ENCODE measurements at regions not wholly inside any gene's neighbourhood (a gene's known extent, or its start where the extent isn't known, plus 50 kb on each side); places are given as distances from the start of the nearest gene placed in this dataset.

DNA sequence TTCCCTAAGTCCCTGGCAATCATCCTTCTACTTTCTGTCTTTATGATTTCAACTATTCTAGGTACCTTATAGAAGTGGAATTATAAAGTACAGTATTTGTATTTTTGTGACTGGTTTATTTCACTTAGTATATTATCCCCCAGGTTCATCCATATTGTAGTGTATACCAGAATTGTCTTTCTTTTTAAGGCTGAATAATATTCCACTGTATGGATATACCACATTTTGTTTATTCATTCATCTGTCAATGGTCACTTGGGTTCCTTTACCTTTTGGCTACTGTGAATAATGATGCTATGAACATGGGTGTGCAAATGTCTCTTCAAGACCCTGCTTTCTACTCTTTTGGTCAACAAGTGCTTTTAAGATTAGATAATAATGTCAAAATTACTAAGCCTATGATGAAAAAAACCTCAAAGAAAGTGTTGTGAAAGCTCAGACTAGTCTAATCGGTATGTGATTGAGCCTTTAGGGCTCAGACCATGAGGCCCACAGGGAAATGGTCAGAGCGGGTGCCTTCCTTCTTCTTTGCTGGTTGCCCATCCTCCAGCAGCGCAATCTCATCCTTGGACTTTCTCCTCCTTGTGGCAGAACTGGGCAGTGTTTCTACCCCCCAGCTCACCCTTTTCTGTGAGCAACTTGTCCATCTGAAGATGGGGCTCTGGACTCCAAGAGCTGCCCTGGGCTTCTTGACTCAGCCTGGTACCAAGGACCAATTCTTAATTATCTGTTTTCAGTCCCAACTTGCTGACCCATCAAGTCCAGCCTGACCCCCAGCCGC lies 105.4 kb downstream of the TTC8 start:
- TF ChIP-seq, protein P1, sequence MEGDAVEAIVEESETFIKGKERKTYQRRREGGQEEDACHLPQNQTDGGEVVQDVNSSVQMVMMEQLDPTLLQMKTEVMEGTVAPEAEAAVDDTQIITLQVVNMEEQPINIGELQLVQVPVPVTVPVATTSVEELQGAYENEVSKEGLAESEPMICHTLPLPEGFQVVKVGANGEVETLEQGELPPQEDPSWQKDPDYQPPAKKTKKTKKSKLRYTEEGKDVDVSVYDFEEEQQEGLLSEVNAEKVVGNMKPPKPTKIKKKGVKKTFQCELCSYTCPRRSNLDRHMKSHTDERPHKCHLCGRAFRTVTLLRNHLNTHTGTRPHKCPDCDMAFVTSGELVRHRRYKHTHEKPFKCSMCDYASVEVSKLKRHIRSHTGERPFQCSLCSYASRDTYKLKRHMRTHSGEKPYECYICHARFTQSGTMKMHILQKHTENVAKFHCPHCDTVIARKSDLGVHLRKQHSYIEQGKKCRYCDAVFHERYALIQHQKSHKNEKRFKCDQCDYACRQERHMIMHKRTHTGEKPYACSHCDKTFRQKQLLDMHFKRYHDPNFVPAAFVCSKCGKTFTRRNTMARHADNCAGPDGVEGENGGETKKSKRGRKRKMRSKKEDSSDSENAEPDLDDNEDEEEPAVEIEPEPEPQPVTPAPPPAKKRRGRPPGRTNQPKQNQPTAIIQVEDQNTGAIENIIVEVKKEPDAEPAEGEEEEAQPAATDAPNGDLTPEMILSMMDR (IDR thresholded peaks at IDR 0.05; ENCODE audit: insufficient read depth, low read length, missing control alignments) = no peak
- DNase-seq (ENCODE audit: low read depth, low spot score) = no peak
- ChIA-PET POLR2A (no interaction called here), CTCF (no interaction called here)
- H3K4me3 ChIP-seq (ENCODE audit: low read depth, low read length) = no peak overlapping the region

DNA sequence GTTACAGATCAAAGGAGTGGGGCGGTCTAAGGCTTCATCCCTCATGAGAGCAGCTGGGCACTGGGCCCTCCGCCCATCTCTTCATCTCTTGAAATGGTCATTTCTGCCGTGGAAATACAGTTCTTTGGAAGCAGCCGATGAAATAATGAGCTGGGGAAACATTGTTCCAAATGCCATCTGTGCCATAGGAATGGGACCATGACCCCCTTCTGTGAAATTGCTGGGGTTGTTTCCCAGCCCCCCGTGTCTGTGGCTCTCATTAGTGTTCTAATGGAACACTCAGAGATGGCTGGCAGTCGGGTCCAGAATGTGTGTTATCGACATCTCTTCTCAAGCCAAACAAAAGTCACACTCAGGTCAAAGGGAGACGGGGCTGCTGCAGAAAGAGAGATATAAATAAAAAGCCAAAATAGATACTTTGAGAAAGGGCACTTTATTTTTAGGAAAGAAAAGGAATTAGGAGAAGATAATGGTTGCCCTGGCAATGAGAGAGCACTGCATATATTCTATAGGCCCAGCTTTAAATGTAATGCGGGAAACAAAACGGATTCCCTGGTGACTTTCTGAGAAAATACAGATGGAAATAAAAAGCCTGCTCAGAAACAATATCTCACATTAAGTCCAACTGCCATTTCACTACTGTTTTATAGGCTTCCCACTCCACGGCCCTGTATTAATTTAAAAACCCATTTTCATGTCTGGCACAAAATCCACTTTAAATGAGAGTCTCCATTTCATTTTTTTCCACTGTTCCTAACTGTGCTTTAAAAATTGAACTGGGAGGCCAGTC lies 107.1 kb downstream of the TTC8 start:
- TF ChIP-seq, protein P1 (IDR thresholded peaks at IDR 0.05; ENCODE audit: insufficient read depth, low read length, missing control alignments) = no peak
- no peak overlapping the region for H3K4me3 ChIP-seq (ENCODE audit: low read depth, low read length)
- DNase-seq (ENCODE audit: low read depth, low spot score) = no peak
- POLR2A ChIA-PET = no interaction called here
- CTCF ChIA-PET = no interaction called here

DNA sequence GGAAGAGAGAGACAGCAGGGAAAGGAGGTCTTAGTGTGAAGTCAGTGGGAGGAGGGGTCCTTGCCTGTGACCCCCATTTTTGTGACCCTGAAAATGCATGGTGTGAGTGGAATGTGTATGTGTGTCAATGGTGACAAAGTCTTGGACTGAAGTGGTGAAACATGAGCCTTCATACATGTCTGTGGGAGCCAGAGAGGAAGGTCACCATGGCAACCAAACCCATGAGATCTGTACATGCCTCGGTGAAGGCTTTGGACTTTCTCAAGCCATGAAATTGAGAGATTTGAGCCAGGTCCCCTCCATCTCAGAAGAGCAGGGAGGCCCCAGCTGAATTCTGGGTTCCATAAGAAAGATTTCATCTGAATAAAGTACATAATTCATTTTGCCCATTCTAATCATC lies 108.7 kb downstream of the TTC8 start:
- CTCF ChIA-PET = no interaction called here
- TF ChIP-seq, protein P1 (IDR thresholded peaks at IDR 0.05; ENCODE audit: insufficient read depth, low read length, missing control alignments) = no peak
- no peak for DNase-seq (ENCODE audit: low read depth, low spot score)
- POLR2A ChIA-PET = no interaction called here
- no peak overlapping the region for H3K4me3 ChIP-seq (ENCODE audit: low read depth, low read length)

DNA sequence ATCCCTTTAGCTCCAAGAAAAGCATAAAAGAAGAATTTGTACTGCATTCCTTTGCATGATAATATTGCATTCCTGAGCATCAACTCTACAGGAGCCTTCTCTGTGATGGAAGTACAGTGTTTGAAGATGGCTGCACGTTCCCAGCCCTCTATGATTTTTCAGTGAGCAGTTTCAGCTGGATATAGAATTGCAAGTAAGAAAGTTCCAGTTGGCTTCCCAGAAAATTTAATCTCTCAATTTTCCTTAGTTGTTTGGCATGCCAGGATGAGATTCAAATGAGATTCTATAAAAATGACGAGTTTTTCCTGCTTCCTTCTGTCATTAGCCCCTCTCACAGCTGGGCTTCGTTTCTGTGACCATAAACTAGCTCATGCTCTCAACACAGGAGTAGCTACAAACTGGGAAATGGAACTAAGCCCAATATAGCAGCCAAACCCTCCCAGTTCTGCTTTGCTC lies 109.9 kb downstream of the TTC8 start:
- POLR2A ChIA-PET = interaction anchor here (0.6 kb wide), 3 partner anchors 110 to 266 kb away, joined by 3 read pairs; partner anchors contain the start of gene TTC8
- DNase-seq (ENCODE audit: low read depth, low spot score) = no peak
- CTCF ChIA-PET = no interaction called here
- H3K4me3 ChIP-seq (ENCODE audit: low read depth, low read length) = no peak overlapping the region
- TF ChIP-seq, protein P1 (IDR thresholded peaks at IDR 0.05; ENCODE audit: insufficient read depth, low read length, missing control alignments) = no peak

DNA sequence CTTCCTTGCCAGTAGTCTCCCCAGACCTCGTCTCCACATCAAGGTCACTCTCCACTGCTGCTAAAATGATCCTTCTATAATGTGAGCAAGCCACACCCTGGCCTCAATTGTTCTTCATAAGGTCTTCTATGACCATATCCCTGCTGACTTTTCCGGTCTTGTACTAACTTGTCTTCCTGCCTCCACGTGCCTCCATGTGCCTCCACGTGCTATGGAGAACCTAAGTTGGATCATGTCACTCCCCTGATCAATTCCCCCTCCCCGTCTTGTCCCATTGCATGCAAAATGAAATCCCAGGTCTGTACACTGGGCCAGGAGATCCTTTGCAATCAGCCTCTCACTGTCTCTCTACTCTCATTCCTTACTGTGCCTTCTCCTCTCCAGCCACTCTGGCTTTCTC lies 110.6 kb downstream of the TTC8 start:
- H3K4me3 ChIP-seq (ENCODE audit: low read depth, low read length) = no peak overlapping the region
- TF ChIP-seq, protein P1 (IDR thresholded peaks at IDR 0.05; ENCODE audit: insufficient read depth, low read length, missing control alignments) = no peak
- no peak for DNase-seq (ENCODE audit: low read depth, low spot score)
- CTCF ChIA-PET = no interaction called here
- POLR2A ChIA-PET = no interaction called here

DNA sequence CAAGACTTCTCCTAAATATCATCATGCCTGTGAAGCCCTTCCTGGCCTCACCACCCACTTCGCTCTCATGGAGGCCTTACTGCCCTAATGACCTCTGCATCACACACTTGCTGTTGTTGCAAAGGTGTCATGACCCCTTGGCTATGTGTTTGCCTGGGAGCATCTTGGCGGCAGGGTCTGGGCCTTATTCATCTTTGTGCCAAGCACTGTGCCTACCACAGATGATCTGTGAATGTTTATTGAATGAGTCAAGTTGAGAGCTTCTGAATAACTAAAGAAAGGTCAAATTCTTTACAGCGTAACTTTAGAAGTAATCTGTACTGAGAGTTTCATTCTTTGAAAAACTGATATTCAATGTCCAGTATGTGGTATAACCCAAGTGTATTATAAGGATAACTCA lies 113.3 kb downstream of the TTC8 start:
- POLR2A ChIA-PET = no interaction called here
- CTCF ChIA-PET = no interaction called here
- DNase-seq (ENCODE audit: low read depth, low spot score) = no peak
- no peak overlapping the region for H3K4me3 ChIP-seq (ENCODE audit: low read depth, low read length)
- TF ChIP-seq, protein P1 (IDR thresholded peaks at IDR 0.05; ENCODE audit: insufficient read depth, low read length, missing control alignments) = no peak
